GM12892 (cell line): ENCODE measurements at regions not wholly inside any gene's neighbourhood (a gene's known extent, or its start where the extent isn't known, plus 50 kb on each side); places are given as distances from the start of the nearest gene placed in this dataset.

Experiments
- POLR2A ChIP-seq: IDR thresholded peaks from 2 replicates; pipeline ENCODE4 v1.6.1; 2011; ENCODE audit warnings: low read depth, low read length, control low read depth
- POLR2AphosphoS5 ChIP-seq: IDR thresholded peaks from 2 replicates; pipeline ENCODE4 v1.6.1; 2011; ENCODE audit warnings: low read depth, low read length, control low read depth

GRCh38 chr9:129507805-129508204 is 113.1 kb downstream of the C9orf50 start:
- TF ChIP-seq POLR2A, result no peak
- no peak for TF ChIP-seq POLR2AphosphoS5
